ELF-1 (cell line): ENCODE measurements at regions not wholly inside any gene's neighbourhood (a gene's known extent, or its start where the extent isn't known, plus 50 kb on each side); places are given as distances from the start of the nearest gene placed in this dataset.

Source experiments
- DNase-seq: peaks from one replicate; pipeline ENCODE4 v3.0.0-alpha.2; 2016; ENCODE audit warnings: low read depth, low spot score

- no peak for DNase-seq
Measured at GRCh38 chr6:167564416-167565250, 239.7 kb downstream of the TTLL2 start.

- DNase-seq: no peak
Measured at GRCh38 chr6:167565388-167565787, 240.5 kb downstream of the TTLL2 start.

GRCh38 chr6:167565884-167566599, 241.2 kb downstream of the TTLL2 start:
- DNase-seq: peak; percentile 55

GRCh38 chr6:167566711-167567141, 241.8 kb downstream of the TTLL2 start:
- DNase-seq: no peak

- no peak for DNase-seq
Measured at GRCh38 chr6:167567142-167568033, 242.5 kb downstream of the TTLL2 start.

GRCh38 chr6:167568407-167569024, 243.6 kb downstream of the TTLL2 start:
- no peak for DNase-seq

- DNase-seq: no peak
Measured at GRCh38 chr6:167569041-167569805, 244.3 kb downstream of the TTLL2 start.

GRCh38 chr6:167569879-167570278, 245.0 kb downstream of the TTLL2 start:
- DNase-seq: no peak

GRCh38 chr6:167570460-167571400, 245.8 kb downstream of the TTLL2 start:
- no peak for DNase-seq

GRCh38 chr6:167571550-167571949, 246.7 kb downstream of the TTLL2 start:
- DNase-seq: no peak

- no peak for DNase-seq
Measured at GRCh38 chr6:167572106-167572505, 247.2 kb downstream of the TTLL2 start.

- DNase-seq: no peak
Measured at GRCh38 chr6:167572841-167573271, 248.0 kb downstream of the TTLL2 start.

GRCh38 chr6:167573461-167574215, 248.8 kb downstream of the TTLL2 start:
- no peak for DNase-seq

- no peak for DNase-seq
Measured at GRCh38 chr6:167574431-167575151, 249.7 kb downstream of the TTLL2 start.

GRCh38 chr6:167575158-167575696, 250.3 kb downstream of the TTLL2 start:
- no peak for DNase-seq

GRCh38 chr6:167576050-167576741, 250.5 kb upstream of the AFDN start:
- no peak for DNase-seq

- DNase-seq: no peak
Measured at GRCh38 chr6:167576828-167577503, 249.7 kb upstream of the AFDN start.
